ENCODE measurements at regions not wholly inside any gene's neighbourhood (a gene's known extent, or its start where the extent isn't known, plus 50 kb on each side); places are given as distances from the start of the nearest gene placed in this dataset.

GRCh38 chr13:26887594-26887993 is 127.0 kb upstream of the GPR12 start:
- TF ChIP-seq POLR2AphosphoS5 (IDR thresholded peaks at IDR 0.05; ENCODE audit: low read depth, low read length) (no peak), SIN3A (IDR thresholded peaks at IDR 0.05; ENCODE audit: borderline replicate concordance, insufficient read depth, low read length) (no peak)
